ENCODE measurements at regions not wholly inside any gene's neighbourhood (a gene's known extent, or its start where the extent isn't known, plus 50 kb on each side); places are given as distances from the start of the nearest gene placed in this dataset.

- POLR2A ChIA-PET, result no interaction called here
- no peak for TF ChIP-seq FOXJ3 (CRISPR knock-in tag; IDR thresholded peaks at IDR 0.05; ENCODE audit: borderline replicate concordance)
- TF ChIP-seq TEAD4 (CRISPR knock-in tag; IDR thresholded peaks at IDR 0.05), result no peak
- no peak for TF ChIP-seq RELA (CRISPR knock-in tag; IDR thresholded peaks at IDR 0.05; ENCODE audit: borderline replicate concordance)
- no peak for TF ChIP-seq NR1H2 (CRISPR knock-in tag; IDR thresholded peaks at IDR 0.05)
- no peak for TF ChIP-seq NR2C2 (CRISPR knock-in tag; IDR thresholded peaks at IDR 0.05)
- no peak for TF ChIP-seq TCF7 (CRISPR knock-in tag; IDR thresholded peaks at IDR 0.05; ENCODE audit: low read depth)
- Mint-ChIP-seq H3K4me1 (no peaks in the 10 kb centered on the region), H3K9me3 (peaks cover 32% of the 10 kb centered on the region), H3K27me3 (ENCODE audit: low read depth) (no peaks in the 10 kb centered on the region; the same call in 1 of the 2 replicates), H3K36me3 (peaks cover 4% of the 10 kb centered on the region), H3K4me3 (no peak overlapping the region), H3K27ac (no peak overlapping the region)
- ATAC-seq (no peak), DNase-seq (ENCODE audit: low spot score) (no peak)
- CTCF ChIA-PET, result no interaction called here
These were observed 144.3 kb downstream of the KBTBD8 start for GRCh38 chr3:67142432-67142831.

- POLR2A ChIA-PET, result no interaction called here
These were observed 147.6 kb downstream of the KBTBD8 start for GRCh38 chr3:67145738-67146137.

GRCh38 chr3:67154429-67154828 lies 156.3 kb downstream of the KBTBD8 start:
- Mint-ChIP-seq H3K9me3 (peaks cover 30% of the 10 kb centered on the region), H3K27ac (no peak overlapping the region), H3K27me3 (ENCODE audit: low read depth) (no peaks in the 10 kb centered on the region), H3K4me1 (peaks cover 7% of the 10 kb centered on the region), H3K36me3 (no peaks in the 10 kb centered on the region), H3K4me3 (no peak overlapping the region)
- ChIA-PET CTCF (interaction anchor here (0.8 to 2.0 kb wide), 3 partner anchors 40 to 1777 kb away, joined by 3 to 8 read pairs (median 7); no protein-coding TSS in a partner anchor), POLR2A (no interaction called here)
- DNase-seq (ENCODE audit: low spot score), result peak; percentile 32
- ATAC-seq, result peak; percentile 84
- TF ChIP-seq ZSCAN18 (CRISPR knock-in tag; IDR thresholded peaks at IDR 0.05) (no peak), AR (CRISPR knock-in tag; IDR thresholded peaks at IDR 0.05) (no peak), E2F1 (CRISPR knock-in tag; IDR thresholded peaks at IDR 0.05) (no peak), TEAD4 (CRISPR knock-in tag; IDR thresholded peaks at IDR 0.05) (no peak), NFYB (CRISPR knock-in tag; conservative IDR thresholded peaks at IDR 0.05; ENCODE audit: low read depth) (no peak)
- TF ChIP-seq, protein P1, sequence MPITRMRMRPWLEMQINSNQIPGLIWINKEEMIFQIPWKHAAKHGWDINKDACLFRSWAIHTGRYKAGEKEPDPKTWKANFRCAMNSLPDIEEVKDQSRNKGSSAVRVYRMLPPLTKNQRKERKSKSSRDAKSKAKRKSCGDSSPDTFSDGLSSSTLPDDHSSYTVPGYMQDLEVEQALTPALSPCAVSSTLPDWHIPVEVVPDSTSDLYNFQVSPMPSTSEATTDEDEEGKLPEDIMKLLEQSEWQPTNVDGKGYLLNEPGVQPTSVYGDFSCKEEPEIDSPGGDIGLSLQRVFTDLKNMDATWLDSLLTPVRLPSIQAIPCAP (CRISPR knock-in tag; IDR thresholded peaks at IDR 0.05), result no peak

More at GRCh38 chr3:67145738-67146137, 147.6 kb downstream of the KBTBD8 start:
- ATAC-seq, result no peak
- CTCF ChIA-PET, result no interaction called here
- H3K4me3 Mint-ChIP-seq, result no peak overlapping the region
- TF ChIP-seq, protein P2, sequence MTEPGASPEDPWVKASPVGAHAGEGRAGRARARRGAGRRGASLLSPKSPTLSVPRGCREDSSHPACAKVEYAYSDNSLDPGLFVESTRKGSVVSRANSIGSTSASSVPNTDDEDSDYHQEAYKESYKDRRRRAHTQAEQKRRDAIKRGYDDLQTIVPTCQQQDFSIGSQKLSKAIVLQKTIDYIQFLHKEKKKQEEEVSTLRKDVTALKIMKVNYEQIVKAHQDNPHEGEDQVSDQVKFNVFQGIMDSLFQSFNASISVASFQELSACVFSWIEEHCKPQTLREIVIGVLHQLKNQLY (CRISPR knock-in tag; IDR thresholded peaks at IDR 0.05), result no peak
- TF ChIP-seq MXD4 (CRISPR knock-in tag; IDR thresholded peaks at IDR 0.05; ENCODE audit: borderline replicate concordance), result no peak
- TF ChIP-seq NFE2L1 (CRISPR knock-in tag; IDR thresholded peaks at IDR 0.05), result no peak
- TF ChIP-seq, protein P3, sequence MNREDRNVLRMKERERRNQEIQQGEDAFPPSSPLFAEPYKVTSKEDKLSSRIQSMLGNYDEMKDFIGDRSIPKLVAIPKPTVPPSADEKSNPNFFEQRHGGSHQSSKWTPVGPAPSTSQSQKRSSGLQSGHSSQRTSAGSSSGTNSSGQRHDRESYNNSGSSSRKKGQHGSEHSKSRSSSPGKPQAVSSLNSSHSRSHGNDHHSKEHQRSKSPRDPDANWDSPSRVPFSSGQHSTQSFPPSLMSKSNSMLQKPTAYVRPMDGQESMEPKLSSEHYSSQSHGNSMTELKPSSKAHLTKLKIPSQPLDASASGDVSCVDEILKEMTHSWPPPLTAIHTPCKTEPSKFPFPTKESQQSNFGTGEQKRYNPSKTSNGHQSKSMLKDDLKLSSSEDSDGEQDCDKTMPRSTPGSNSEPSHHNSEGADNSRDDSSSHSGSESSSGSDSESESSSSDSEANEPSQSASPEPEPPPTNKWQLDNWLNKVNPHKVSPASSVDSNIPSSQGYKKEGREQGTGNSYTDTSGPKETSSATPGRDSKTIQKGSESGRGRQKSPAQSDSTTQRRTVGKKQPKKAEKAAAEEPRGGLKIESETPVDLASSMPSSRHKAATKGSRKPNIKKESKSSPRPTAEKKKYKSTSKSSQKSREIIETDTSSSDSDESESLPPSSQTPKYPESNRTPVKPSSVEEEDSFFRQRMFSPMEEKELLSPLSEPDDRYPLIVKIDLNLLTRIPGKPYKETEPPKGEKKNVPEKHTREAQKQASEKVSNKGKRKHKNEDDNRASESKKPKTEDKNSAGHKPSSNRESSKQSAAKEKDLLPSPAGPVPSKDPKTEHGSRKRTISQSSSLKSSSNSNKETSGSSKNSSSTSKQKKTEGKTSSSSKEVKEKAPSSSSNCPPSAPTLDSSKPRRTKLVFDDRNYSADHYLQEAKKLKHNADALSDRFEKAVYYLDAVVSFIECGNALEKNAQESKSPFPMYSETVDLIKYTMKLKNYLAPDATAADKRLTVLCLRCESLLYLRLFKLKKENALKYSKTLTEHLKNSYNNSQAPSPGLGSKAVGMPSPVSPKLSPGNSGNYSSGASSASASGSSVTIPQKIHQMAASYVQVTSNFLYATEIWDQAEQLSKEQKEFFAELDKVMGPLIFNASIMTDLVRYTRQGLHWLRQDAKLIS (CRISPR knock-in tag; IDR thresholded peaks at IDR 0.05; ENCODE audit: borderline replicate concordance), result no peak
- no peak for TF ChIP-seq TCF7 (CRISPR knock-in tag; IDR thresholded peaks at IDR 0.05; ENCODE audit: low read depth)
- TF ChIP-seq, protein P4, sequence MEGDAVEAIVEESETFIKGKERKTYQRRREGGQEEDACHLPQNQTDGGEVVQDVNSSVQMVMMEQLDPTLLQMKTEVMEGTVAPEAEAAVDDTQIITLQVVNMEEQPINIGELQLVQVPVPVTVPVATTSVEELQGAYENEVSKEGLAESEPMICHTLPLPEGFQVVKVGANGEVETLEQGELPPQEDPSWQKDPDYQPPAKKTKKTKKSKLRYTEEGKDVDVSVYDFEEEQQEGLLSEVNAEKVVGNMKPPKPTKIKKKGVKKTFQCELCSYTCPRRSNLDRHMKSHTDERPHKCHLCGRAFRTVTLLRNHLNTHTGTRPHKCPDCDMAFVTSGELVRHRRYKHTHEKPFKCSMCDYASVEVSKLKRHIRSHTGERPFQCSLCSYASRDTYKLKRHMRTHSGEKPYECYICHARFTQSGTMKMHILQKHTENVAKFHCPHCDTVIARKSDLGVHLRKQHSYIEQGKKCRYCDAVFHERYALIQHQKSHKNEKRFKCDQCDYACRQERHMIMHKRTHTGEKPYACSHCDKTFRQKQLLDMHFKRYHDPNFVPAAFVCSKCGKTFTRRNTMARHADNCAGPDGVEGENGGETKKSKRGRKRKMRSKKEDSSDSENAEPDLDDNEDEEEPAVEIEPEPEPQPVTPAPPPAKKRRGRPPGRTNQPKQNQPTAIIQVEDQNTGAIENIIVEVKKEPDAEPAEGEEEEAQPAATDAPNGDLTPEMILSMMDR (IDR thresholded peaks at IDR 0.05), result no peak
- no peak for TF ChIP-seq ZNF121 (CRISPR knock-in tag; IDR thresholded peaks at IDR 0.05)
- no peak for TF ChIP-seq SMAD4 (CRISPR knock-in tag; IDR thresholded peaks at IDR 0.05)
- H3K27ac Mint-ChIP-seq, result no peak overlapping the region
- 0 out of 2 replicates have a peak, but pooled peaks cover 4% of the 10 kb centered on the region for H3K4me1 Mint-ChIP-seq
- DNase-seq (ENCODE audit: low spot score), result no peak
- peaks cover 8% of the 10 kb centered on the region for H3K36me3 Mint-ChIP-seq
- H3K27me3 Mint-ChIP-seq (ENCODE audit: low read depth), result no peaks in the 10 kb centered on the region; the same call in 1 of the 2 replicates
- peaks cover 21% of the 10 kb centered on the region for H3K9me3 Mint-ChIP-seq

All from WTC11 (cell line).